SK-N-SH (cell line): ENCODE measurements at regions not wholly inside any gene's neighbourhood (a gene's known extent, or its start where the extent isn't known, plus 50 kb on each side); places are given as distances from the start of the nearest gene placed in this dataset.

ENCODE experiments used
- CTCF ChIA-PET: fragments of 300-600, 350-600 bp; formaldehyde crosslinking; extraction: SDS; loops from one replicate; lab custom pipeline; 2021; lab: Yijun Ruan, JAX
- POLR2A ChIA-PET: fragments of 350-600 bp; sonication (Branson Sonifier 250); formaldehyde crosslinking; extraction: SDS; loops from one replicate; lab custom pipeline; 2020; ENCODE audit warnings: antibody characterized with exemption, inconsistent platforms; lab: Yijun Ruan, JAX
- DNase-seq: peaks from one replicate; pipeline ENCODE4 v3.0.0; 2012
- H2AFZ ChIP-seq: fragments of 200-600 bp; sonication (generic); 2 replicates; pipeline ENCODE4 v1.8.1; 2016; ENCODE audit warnings: antibody characterized with exemption, mild to moderate bottlenecking, low read depth
- H3F3A ChIP-seq: fragments of 200-600 bp; sonication (generic); replicated peaks from 2 replicates; pipeline ENCODE3; 2016; ENCODE audit warnings: antibody characterized with exemption, mild to moderate bottlenecking; ENCODE audit not compliant: insufficient read depth
- H3K27ac ChIP-seq, 2 experiments: fragments of 200-500 bp in 1 of 2; fragments of 200-600 bp in 1 of 2; sonication (Bioruptor generic) in 1 of 2; sonication (generic), shearing (Covaris generic) in 1 of 2; 2 replicates each; pipeline versions ENCODE4 v1.5.1 to v1.6.1; 2014 to 2016; ENCODE audit warnings: low read depth in 2 of 2, inconsistent platforms in 1 of 2, low read length in 1 of 2, mild to moderate bottlenecking in 1 of 2, mixed read lengths in 1 of 2
- H3K27me3 ChIP-seq: fragments of 200-600 bp; sonication (generic), shearing (Covaris generic); 2 replicates; pipeline ENCODE4 v1.6.1; 2016; ENCODE audit warnings: mixed run types; ENCODE audit not compliant: insufficient read depth
- H3K36me3 ChIP-seq, 2 experiments: fragments of 200-500 bp in 1 of 2; fragments of 200-600 bp in 1 of 2; sonication (Bioruptor generic) in 1 of 2; sonication (generic) in 1 of 2; replicated peaks in 1 of 2; 2 replicates each; pipeline versions ENCODE3 to v1.5.1; 2014 to 2016; ENCODE audit warnings: low read length in 1 of 2, mild to moderate bottlenecking in 1 of 2; ENCODE audit not compliant: insufficient read depth in 2 of 2, control insufficient read depth in 1 of 2
- H3K4me1 ChIP-seq, 2 experiments: fragments of 200-500 bp in 1 of 2; fragments of 200-600 bp in 1 of 2; sonication (Bioruptor generic) in 1 of 2; sonication (generic), shearing (Covaris generic) in 1 of 2; 2 replicates each; pipeline versions ENCODE4 v1.5.1 to v1.6.1; 2014 to 2016; ENCODE audit warnings: low read depth in 1 of 2, low read length in 1 of 2, mixed run types in 1 of 2; ENCODE audit not compliant: insufficient read depth in 2 of 2, control insufficient read depth in 1 of 2
- H3K4me2 ChIP-seq: fragments of 200-600 bp; sonication (generic), shearing (Covaris generic); 2 replicates; pipeline ENCODE4 v1.6.1; 2017; ENCODE audit warnings: mixed run types
- H3K4me3 ChIP-seq, 2 experiments: fragments of 200-500 bp in 1 of 2; fragments of 200-600 bp in 1 of 2; sonication (Bioruptor generic) in 1 of 2; sonication (generic), shearing (Covaris generic) in 1 of 2; 2 replicates each; pipeline versions ENCODE4 v1.5.1 to v1.8.1; 2014 to 2016; ENCODE audit warnings: low read depth in 2 of 2, inconsistent platforms in 1 of 2, low read length in 1 of 2, mild to moderate bottlenecking in 1 of 2, mixed read lengths in 1 of 2, moderate library complexity in 1 of 2
- H3K79me2 ChIP-seq: fragments of 200-600 bp; sonication (generic); 2 replicates; pipeline ENCODE4 v1.8.1; 2017; ENCODE audit warnings: mild to moderate bottlenecking; ENCODE audit not compliant: insufficient read depth
- H3K9ac ChIP-seq: fragments of 200-600 bp; sonication (generic); 2 replicates; pipeline ENCODE4 v1.6.1; 2017; ENCODE audit warnings: mixed run types
- H3K9me2 ChIP-seq: fragments of 200-600 bp; sonication (generic); 2 replicates; pipeline ENCODE4 v1.6.1; 2017; ENCODE audit warnings: mixed run types
- H3K9me3 ChIP-seq: fragments of 200-600 bp; sonication (generic); 2 replicates; pipeline ENCODE4 v1.6.1; 2017; ENCODE audit warnings: mixed run types, mild to moderate bottlenecking, moderate library complexity
- H4K20me1 ChIP-seq: fragments of 200-600 bp; sonication (generic); 2 replicates; pipeline ENCODE4 v1.6.1; 2017; ENCODE audit warnings: mild to moderate bottlenecking, mixed run types; ENCODE audit not compliant: insufficient read depth
- ELF1 ChIP-seq: IDR thresholded peaks from 2 replicates; pipeline ENCODE4 v1.4.0; 2012
- FOSL2 ChIP-seq: IDR thresholded peaks from 2 replicates; pipeline ENCODE4 v1.4.0; 2012; ENCODE audit warnings: low read depth, mild to moderate bottlenecking, moderate library complexity, borderline replicate concordance
- GATA2 ChIP-seq: sonication (generic); formaldehyde crosslinking; IDR thresholded peaks from 2 replicates; pipeline ENCODE4 v1.5.0; 2020; ENCODE audit warnings: mild to moderate bottlenecking, missing genetic modification reagents
- MEF2A ChIP-seq: IDR thresholded peaks from 2 replicates; pipeline ENCODE4 v1.4.0; 2012; ENCODE audit warnings: low read depth, borderline replicate concordance
- PBX3 ChIP-seq: IDR thresholded peaks from 2 replicates; pipeline ENCODE4; 2012
- POLR2AphosphoS5 ChIP-seq: IDR thresholded peaks from 2 replicates; pipeline ENCODE4 v1.6.1; 2012; ENCODE audit warnings: low read depth, low read length
- RCOR1 ChIP-seq: fragments of 150-350 bp; IDR thresholded peaks from 2 replicates; pipeline ENCODE4 v1.6.1; 2017; ENCODE audit warnings: antibody characterized with exemption, low read length
- REST ChIP-seq: IDR thresholded peaks from 2 replicates; pipeline ENCODE4 v1.6.1; 2012; ENCODE audit warnings: mild to moderate bottlenecking, low read depth, low read length, moderate library complexity
- RFX5 ChIP-seq: IDR thresholded peaks from 2 replicates; pipeline ENCODE4 v1.6.1; 2012; ENCODE audit warnings: mild to moderate bottlenecking, improper control_type of control experiment, low read length
- SIN3A ChIP-seq: IDR thresholded peaks from 2 replicates; pipeline ENCODE4 v1.6.1; 2012; ENCODE audit warnings: low read depth, mild to moderate bottlenecking, low read length, moderate library complexity, borderline replicate concordance
- TAF1 ChIP-seq: IDR thresholded peaks from 2 replicates; pipeline ENCODE4 v1.6.1; 2012; ENCODE audit warnings: low read depth, mild to moderate bottlenecking, low read length, moderate library complexity, borderline replicate concordance
- TCF12 ChIP-seq: IDR thresholded peaks from 2 replicates; pipeline ENCODE4 v1.4.0; 2012
- USF1 ChIP-seq: IDR thresholded peaks from 2 replicates; pipeline ENCODE4 v1.4.0; 2012; ENCODE audit warnings: low read depth, borderline replicate concordance
- YY1 ChIP-seq: IDR thresholded peaks from 2 replicates; pipeline ENCODE4 v1.4.0; 2012; ENCODE audit warnings: low read depth, mild to moderate bottlenecking
- WGBS: methylation state at CpG from one replicate; pipeline ENCODE4 v1.1.6; 2017; ENCODE audit warnings: low lambda C conversion rate; 5-methylcytosine and 5-hydroxymethylcytosine counted together
- TF ChIP-seq, protein P1 (sequence below): fragments of 200-600 bp; sonication (generic); IDR thresholded peaks from 2 replicates; pipeline ENCODE4 v1.6.1; 2017; ENCODE audit warnings: antibody characterized with exemption, mild to moderate bottlenecking, moderate library complexity

DNA sequence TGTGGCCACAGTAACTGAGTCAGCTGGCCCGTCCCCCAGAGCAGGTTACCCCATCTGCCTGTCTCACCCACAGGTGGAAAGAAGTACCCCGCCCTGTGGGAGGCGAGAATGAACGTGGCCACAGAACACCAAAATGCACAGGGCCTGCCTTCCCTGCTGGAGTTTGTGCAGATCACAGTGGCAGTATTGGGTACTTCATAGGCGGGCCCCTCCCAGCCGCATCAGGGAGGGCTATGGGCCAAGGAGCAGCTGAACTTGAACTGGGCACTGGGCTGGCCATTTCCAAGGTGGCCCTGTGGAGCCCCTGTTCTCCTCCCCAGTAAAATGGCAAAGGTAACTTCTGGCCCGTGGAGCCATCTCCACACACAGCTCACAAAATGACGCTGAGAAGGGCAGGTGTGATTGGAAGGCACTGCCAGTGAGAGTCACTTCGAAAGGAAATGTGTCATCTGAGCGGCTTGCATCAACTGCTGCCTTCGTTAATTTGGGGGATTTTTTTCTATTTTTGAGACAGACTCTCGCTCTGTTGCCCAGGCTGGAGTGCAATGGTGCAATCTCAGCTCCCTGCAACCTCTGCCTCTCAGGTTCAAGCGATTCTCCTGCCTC is 162.9 kb downstream of the ENGASE start:
- ChIA-PET CTCF (interaction anchor here (0.6 to 1.8 kb wide), 2 partner anchors 9 to 26 kb away, joined by 3 to 5 read pairs; no protein-coding TSS in a partner anchor), POLR2A (no interaction called here)
- Histone ChIP-seq H3K9me3 (no peaks in the 10 kb centered on the region), H3K27ac (no peak overlapping the region), H3F3A (peaks cover under 1% of the 10 kb centered on the region), H4K20me1 (no peaks in the 10 kb centered on the region), H3K27me3 (peaks cover 35% of the 10 kb centered on the region; the same call in 1 of the 2 replicates), H2AFZ (no peak overlapping the region), H3K9me2 (no peaks in the 10 kb centered on the region), H3K4me1 (peaks cover 0 to 5% of the 10 kb centered on the region in 2 experiments; a peak in 1 of 4 replicates), H3K9ac (no peak overlapping the region), H3K79me2 (no peaks in the 10 kb centered on the region), H3K4me3 (no peak overlapping the region), H3K36me3 (no peaks in the 10 kb centered on the region), H3K4me2 (no peak overlapping the region)
- DNase-seq: no peak
- WGBS: 49% methylated on average over 13 of the region's 13 CpGs
- TF ChIP-seq GATA2 (no peak), MEF2A (no peak), REST (no peak), RCOR1 (no peak), ELF1 (no peak), PBX3 (no peak), FOSL2 (no peak), YY1 (no peak), TAF1 (no peak), RFX5 (no peak), TCF12 (no peak), SIN3A (no peak), USF1 (no peak), POLR2AphosphoS5 (no peak)
- TF ChIP-seq, protein P1, sequence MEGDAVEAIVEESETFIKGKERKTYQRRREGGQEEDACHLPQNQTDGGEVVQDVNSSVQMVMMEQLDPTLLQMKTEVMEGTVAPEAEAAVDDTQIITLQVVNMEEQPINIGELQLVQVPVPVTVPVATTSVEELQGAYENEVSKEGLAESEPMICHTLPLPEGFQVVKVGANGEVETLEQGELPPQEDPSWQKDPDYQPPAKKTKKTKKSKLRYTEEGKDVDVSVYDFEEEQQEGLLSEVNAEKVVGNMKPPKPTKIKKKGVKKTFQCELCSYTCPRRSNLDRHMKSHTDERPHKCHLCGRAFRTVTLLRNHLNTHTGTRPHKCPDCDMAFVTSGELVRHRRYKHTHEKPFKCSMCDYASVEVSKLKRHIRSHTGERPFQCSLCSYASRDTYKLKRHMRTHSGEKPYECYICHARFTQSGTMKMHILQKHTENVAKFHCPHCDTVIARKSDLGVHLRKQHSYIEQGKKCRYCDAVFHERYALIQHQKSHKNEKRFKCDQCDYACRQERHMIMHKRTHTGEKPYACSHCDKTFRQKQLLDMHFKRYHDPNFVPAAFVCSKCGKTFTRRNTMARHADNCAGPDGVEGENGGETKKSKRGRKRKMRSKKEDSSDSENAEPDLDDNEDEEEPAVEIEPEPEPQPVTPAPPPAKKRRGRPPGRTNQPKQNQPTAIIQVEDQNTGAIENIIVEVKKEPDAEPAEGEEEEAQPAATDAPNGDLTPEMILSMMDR: no peak
